ENCODE measurements at regions not wholly inside any gene's neighbourhood (a gene's known extent, or its start where the extent isn't known, plus 50 kb on each side); places are given as distances from the start of the nearest gene placed in this dataset.

GRCh38 chr5:146952168-146952567 is 73.6 kb upstream of the PPP2R2B start:
- no peak for DNase-seq (ENCODE audit: low read depth)
- no peak overlapping the region for H3K4me3 ChIP-seq (ENCODE audit: low read length)
- no peak for TF ChIP-seq CTCF (conservative IDR thresholded peaks at IDR 0.05; ENCODE audit: low read length)

GRCh38 chr5:146956217-146956616 is 77.7 kb upstream of the PPP2R2B start:
- DNase-seq (ENCODE audit: low read depth): no peak
- no peak for TF ChIP-seq CTCF (conservative IDR thresholded peaks at IDR 0.05; ENCODE audit: low read length)
- H3K4me3 ChIP-seq (ENCODE audit: low read length): no peak overlapping the region

GRCh38 chr5:146959360-146959759 is 80.8 kb upstream of the PPP2R2B start:
- H3K4me3 ChIP-seq (ENCODE audit: low read length): no peak overlapping the region
- no peak for TF ChIP-seq CTCF (conservative IDR thresholded peaks at IDR 0.05; ENCODE audit: low read length)
- DNase-seq (ENCODE audit: low read depth): no peak

- TF ChIP-seq CTCF (conservative IDR thresholded peaks at IDR 0.05; ENCODE audit: low read length): no peak
- peak; percentile 40 for DNase-seq (ENCODE audit: low read depth)
These were observed 84.3 kb upstream of the PPP2R2B start for GRCh38 chr5:146962801-146963355.

GRCh38 chr5:146965761-146966659 is 87.5 kb upstream of the PPP2R2B start:
- TF ChIP-seq CTCF (conservative IDR thresholded peaks at IDR 0.05; ENCODE audit: low read length): peak; percentile 79
- DNase-seq (ENCODE audit: low read depth): peak; percentile 71
- no peak overlapping the region for H3K4me3 ChIP-seq (ENCODE audit: low read length)

More at GRCh38 chr5:146962801-146963355, 84.3 kb upstream of the PPP2R2B start:
- no peak overlapping the region for H3K4me3 ChIP-seq (ENCODE audit: low read length)

- H3K4me3 ChIP-seq (ENCODE audit: low read length): no peak overlapping the region
- no peak for DNase-seq (ENCODE audit: low read depth)
- no peak for TF ChIP-seq CTCF (conservative IDR thresholded peaks at IDR 0.05; ENCODE audit: low read length)
These were observed 89.1 kb upstream of the PPP2R2B start for GRCh38 chr5:146967646-146968045.

- no peak for DNase-seq (ENCODE audit: low read depth)
These were observed 92.8 kb upstream of the PPP2R2B start for GRCh38 chr5:146971401-146971800.

More at GRCh38 chr5:146971401-146971800, 92.8 kb upstream of the PPP2R2B start:
- no peak overlapping the region for H3K4me3 ChIP-seq (ENCODE audit: low read length)
- no peak for TF ChIP-seq CTCF (conservative IDR thresholded peaks at IDR 0.05; ENCODE audit: low read length)
